ENCODE measurements at regions not wholly inside any gene's neighbourhood (a gene's known extent, or its start where the extent isn't known, plus 50 kb on each side); places are given as distances from the start of the nearest gene placed in this dataset.
"Not testable (repeated sequence)": the region's sequence is repeated elsewhere in the genome, so short reads cannot be mapped to it uniquely, and the experiment has no call there.

DNA sequence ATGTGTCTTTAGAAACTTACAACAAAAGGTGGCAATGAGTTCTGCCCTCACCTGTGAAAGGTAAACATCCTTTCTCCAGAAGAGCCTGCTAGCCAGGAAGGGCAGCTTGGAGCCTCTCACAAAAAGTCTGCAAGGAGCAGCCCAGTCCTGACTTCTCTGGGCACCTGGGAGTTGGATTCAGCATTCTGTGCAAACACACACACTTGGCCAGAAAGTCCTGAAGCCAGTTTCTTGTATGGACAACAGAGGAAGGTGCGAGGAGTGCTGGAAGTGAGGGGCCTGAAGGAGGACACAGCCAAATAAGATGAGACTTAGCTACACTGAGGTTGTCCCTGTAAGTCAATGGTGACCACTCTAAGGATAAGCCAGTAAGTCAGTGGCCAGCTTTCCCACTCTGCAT lies 52.4 kb upstream of the SLC1A4 start:
- in situ Hi-C loops (cut with HindIII; ENCODE audit: low pct_unique_long_range_greater_than_20kb, low sequenced_read_pairs): no loop called here
- peak in 1 of 2 experiments; percentile 38 for DNase-seq (ENCODE audit: low read depth in 1 of 2, low spot score in 1 of 2)
- TF ChIP-seq JUND (IDR thresholded peaks at IDR 0.05; ENCODE audit: low read depth): no peak

- DNase-seq (ENCODE audit: low read depth in 1 of 2, low spot score in 1 of 2); in situ Hi-C loops (cut with HindIII; ENCODE audit: low pct_unique_long_range_greater_than_20kb, low sequenced_read_pairs): not testable (repeated sequence)
Measured at GRCh38 chr2:64937314-64937686, 51.9 kb upstream of the SLC1A4 start.

GRCh38 chr2:64937687-64938491 lies 51.3 kb upstream of the SLC1A4 start:
- in situ Hi-C loops (cut with HindIII; ENCODE audit: low pct_unique_long_range_greater_than_20kb, low sequenced_read_pairs): no loop called here
- TF ChIP-seq JUND (IDR thresholded peaks at IDR 0.05; ENCODE audit: low read depth): no peak
- no peak for DNase-seq (ENCODE audit: low read depth in 1 of 2, low spot score in 1 of 2)

- in situ Hi-C loops (cut with HindIII; ENCODE audit: low pct_unique_long_range_greater_than_20kb, low sequenced_read_pairs): no loop called here
- no peak for TF ChIP-seq JUND (IDR thresholded peaks at IDR 0.05; ENCODE audit: low read depth)
- no peak for DNase-seq (ENCODE audit: low read depth in 1 of 2, low spot score in 1 of 2)
Measured at GRCh38 chr2:64938607-64939285, 50.5 kb upstream of the SLC1A4 start.

DNA sequence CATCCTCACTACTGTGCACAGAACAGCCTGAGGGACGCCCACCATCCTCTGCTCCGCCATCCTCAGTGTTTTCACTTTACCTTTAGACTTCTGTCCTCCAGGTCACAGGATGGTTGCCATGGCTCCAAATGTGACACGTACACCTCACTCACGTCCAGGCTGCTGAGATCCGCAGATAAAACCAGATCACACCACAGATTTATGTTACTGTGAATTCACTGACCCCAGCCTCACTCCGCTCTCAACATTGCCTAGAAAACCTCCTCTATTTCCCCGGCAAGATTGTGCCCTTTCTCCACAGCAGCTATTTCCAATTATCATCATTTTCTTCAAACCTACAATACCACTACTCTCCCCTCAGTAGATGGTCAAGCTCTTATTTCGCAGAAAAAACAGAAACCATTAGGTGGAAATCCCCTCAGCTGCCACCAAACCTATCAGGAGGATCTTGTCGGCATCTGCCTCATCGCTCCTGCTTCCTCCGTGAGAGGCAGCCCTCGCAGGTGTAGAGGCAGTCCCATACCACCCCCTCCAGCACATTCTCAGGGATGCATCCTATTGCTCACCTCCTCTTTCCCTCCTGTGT lies 49.8 kb upstream of the SLC1A4 start:
- no peak for DNase-seq (ENCODE audit: low read depth in 1 of 2, low spot score in 1 of 2)
- no peak for TF ChIP-seq JUND (IDR thresholded peaks at IDR 0.05; ENCODE audit: low read depth)
- in situ Hi-C loops (cut with HindIII; ENCODE audit: low pct_unique_long_range_greater_than_20kb, low sequenced_read_pairs): no loop called here
